Ishikawa (cell line): ENCODE measurements at regions not wholly inside any gene's neighbourhood (a gene's known extent, or its start where the extent isn't known, plus 50 kb on each side); places are given as distances from the start of the nearest gene placed in this dataset.

Source experiments
- CEBPB ChIP-seq: IDR thresholded peaks from 2 replicates; pipeline ENCODE4 v1.6.1; 2012
- CREB1 ChIP-seq: IDR thresholded peaks from 2 replicates; pipeline ENCODE4 v1.6.1; 2012; ENCODE audit warnings: low read depth
- EGR1 ChIP-seq: IDR thresholded peaks from 2 replicates; pipeline ENCODE4 v1.6.1; 2012
- EP300 ChIP-seq: IDR thresholded peaks from 2 replicates; pipeline ENCODE4 v1.6.1; 2012; ENCODE audit warnings: borderline replicate concordance
- FOXM1 ChIP-seq: IDR thresholded peaks from 2 replicates; pipeline ENCODE4 v1.6.1; 2012; ENCODE audit warnings: low read depth, borderline replicate concordance
- MAX ChIP-seq: IDR thresholded peaks from 2 replicates; pipeline ENCODE4 v1.6.1; 2012
- NFIC ChIP-seq: IDR thresholded peaks from 2 replicates; pipeline ENCODE4 v1.6.1; 2012
- RAD21 ChIP-seq: IDR thresholded peaks from 2 replicates; pipeline ENCODE4 v1.6.1; 2012; ENCODE audit warnings: low read depth
- REST ChIP-seq: IDR thresholded peaks from 2 replicates; pipeline ENCODE4 v1.6.1; 2012; ENCODE audit warnings: low read depth, mild to moderate bottlenecking
- TAF1 ChIP-seq: IDR thresholded peaks from 2 replicates; pipeline ENCODE4 v1.6.1; 2012; ENCODE audit warnings: low read depth, mild to moderate bottlenecking
- TCF12 ChIP-seq: IDR thresholded peaks from 2 replicates; pipeline ENCODE4 v1.6.1; 2012; ENCODE audit warnings: low read depth
- TEAD4 ChIP-seq: IDR thresholded peaks from 2 replicates; pipeline ENCODE4 v1.6.1; 2012
- USF1 ChIP-seq: IDR thresholded peaks from 2 replicates; pipeline ENCODE4 v1.6.1; 2012
- YY1 ChIP-seq: IDR thresholded peaks from 2 replicates; pipeline ENCODE4 v1.6.1; 2012; ENCODE audit warnings: low read depth
- ZBTB7A ChIP-seq: IDR thresholded peaks from 2 replicates; pipeline ENCODE4 v1.6.1; 2012; ENCODE audit warnings: low read depth

GRCh38 chr14:38850664-38851063, 252.4 kb downstream of the SEC23A start:
- TF ChIP-seq TAF1 (no peak), NFIC (no peak), ZBTB7A (no peak), YY1 (no peak), EP300 (no peak), EGR1 (no peak), CREB1 (no peak), FOXM1 (no peak), TCF12 (no peak), TEAD4 (no peak), REST (no peak), RAD21 (no peak), USF1 (no peak), MAX (no peak), CEBPB (no peak)

- no peak for TF ChIP-seq NFIC
- TF ChIP-seq REST = no peak
- no peak for TF ChIP-seq TEAD4
- TF ChIP-seq TCF12 = no peak
- TF ChIP-seq CEBPB = no peak
- TF ChIP-seq CREB1 = no peak
- no peak for TF ChIP-seq ZBTB7A
- no peak for TF ChIP-seq YY1
Measured at GRCh38 chr14:38848243-38848935, 254.6 kb downstream of the SEC23A start.

GRCh38 chr14:38847161-38847560, 255.9 kb downstream of the SEC23A start:
- TF ChIP-seq FOXM1 = no peak
- no peak for TF ChIP-seq EP300
- no peak for TF ChIP-seq ZBTB7A
- TF ChIP-seq RAD21 = no peak
- TF ChIP-seq TEAD4 = no peak
- no peak for TF ChIP-seq TCF12
- no peak for TF ChIP-seq EGR1
- no peak for TF ChIP-seq MAX

- TF ChIP-seq CEBPB (peak; percentile 40; the same call in 1 of the 2 replicates), EP300 (no peak)
Measured at GRCh38 chr14:38839694-38840365, 263.2 kb downstream of the SEC23A start.

- no peak for TF ChIP-seq RAD21
- no peak for TF ChIP-seq TEAD4
- no peak for TF ChIP-seq TCF12
- TF ChIP-seq CREB1 = no peak
- no peak for TF ChIP-seq EP300
- TF ChIP-seq CEBPB = no peak
- TF ChIP-seq YY1 = no peak
- TF ChIP-seq MAX = no peak
- TF ChIP-seq USF1 = no peak
- TF ChIP-seq EGR1 = no peak
- TF ChIP-seq ZBTB7A = no peak
- TF ChIP-seq FOXM1 = no peak
- no peak for TF ChIP-seq NFIC
Measured at GRCh38 chr14:38838979-38839323, 264.1 kb downstream of the SEC23A start.
